ENCODE measurements at regions not wholly inside any gene's neighbourhood (a gene's known extent, or its start where the extent isn't known, plus 50 kb on each side); places are given as distances from the start of the nearest gene placed in this dataset.

GRCh38 chr5:88666761-88667495 lies 216.1 kb downstream of the MEF2C start:
- Histone ChIP-seq H3F3A (ENCODE audit: control insufficient read depth, insufficient read depth) (peaks cover 33% of the 10 kb centered on the region), H3K4me3 (ENCODE audit: low read length) (peak overlapping the region; percentile 78), H3K9me3 (ENCODE audit: control insufficient read depth, insufficient read depth, low read length) (no peaks in the 10 kb centered on the region), H4K20me1 (ENCODE audit: control insufficient read depth, insufficient read depth, low read depth, low read length) (peaks cover 6% of the 10 kb centered on the region), H3K9me2 (replicated peaks; ENCODE audit: control insufficient read depth, low read length) (no peaks in the 10 kb centered on the region), H3K27ac (ENCODE audit: low read depth, low read length) (peak overlapping the region; percentile 71), H3K4me2 (ENCODE audit: low read length) (peak overlapping the region; percentile 69), H3K36me3 (ENCODE audit: control insufficient read depth, low read length) (no peaks in the 10 kb centered on the region), H3K4me1 (ENCODE audit: control insufficient read depth, low read length) (peaks cover 81% of the 10 kb centered on the region), H3K79me2 (ENCODE audit: control insufficient read depth, low read length) (peaks cover 32% of the 10 kb centered on the region), H3K27me3 (ENCODE audit: control insufficient read depth, low read length) (peaks cover 40% of the 10 kb centered on the region)
- TF ChIP-seq CTCF (IDR thresholded peaks at IDR 0.05; ENCODE audit: low read depth, low read length, poor library complexity, severe bottlenecking) = no peak
- TF ChIP-seq EZH2phosphoT487 (IDR thresholded peaks at IDR 0.05; ENCODE audit: borderline replicate concordance, low read length) = no peak

GRCh38 chr5:88665750-88666215 lies 217.2 kb downstream of the MEF2C start:
- no peak overlapping the region for H3K27ac ChIP-seq (ENCODE audit: low read depth, low read length)
- H3K79me2 ChIP-seq (ENCODE audit: control insufficient read depth, low read length) = peaks cover 32% of the 10 kb centered on the region
- peaks cover 6% of the 10 kb centered on the region for H4K20me1 ChIP-seq (ENCODE audit: control insufficient read depth, insufficient read depth, low read depth, low read length)
- peak overlapping the region; percentile 78 for H3K4me3 ChIP-seq (ENCODE audit: low read length)
- H3K27me3 ChIP-seq (ENCODE audit: control insufficient read depth, low read length) = peaks cover 50% of the 10 kb centered on the region
- peaks cover 82% of the 10 kb centered on the region for H3K4me1 ChIP-seq (ENCODE audit: control insufficient read depth, low read length)
- no peaks in the 10 kb centered on the region for H3K9me2 ChIP-seq (replicated peaks; ENCODE audit: control insufficient read depth, low read length)
- no peaks in the 10 kb centered on the region for H3K36me3 ChIP-seq (ENCODE audit: control insufficient read depth, low read length)
- peaks cover 40% of the 10 kb centered on the region for H3F3A ChIP-seq (ENCODE audit: control insufficient read depth, insufficient read depth)
- no peaks in the 10 kb centered on the region for H3K9me3 ChIP-seq (ENCODE audit: control insufficient read depth, insufficient read depth, low read length)
- TF ChIP-seq CTCF (IDR thresholded peaks at IDR 0.05; ENCODE audit: low read depth, low read length, poor library complexity, severe bottlenecking) = no peak
- TF ChIP-seq EZH2phosphoT487 (IDR thresholded peaks at IDR 0.05; ENCODE audit: borderline replicate concordance, low read length) = 0 out of 2 replicates have a peak, but pooled peaks have one; percentile 51
- H3K4me2 ChIP-seq (ENCODE audit: low read length) = peak overlapping the region; percentile 69

- peaks cover 80% of the 10 kb centered on the region for H3K4me1 ChIP-seq (ENCODE audit: control insufficient read depth, low read length)
- H3K27ac ChIP-seq (ENCODE audit: low read depth, low read length) = no peak overlapping the region
- H3K4me3 ChIP-seq (ENCODE audit: low read length) = peak overlapping the region; percentile 78
- no peaks in the 10 kb centered on the region for H3K9me3 ChIP-seq (ENCODE audit: control insufficient read depth, insufficient read depth, low read length)
- H3F3A ChIP-seq (ENCODE audit: control insufficient read depth, insufficient read depth) = peaks cover 32% of the 10 kb centered on the region
- no peaks in the 10 kb centered on the region for H3K9me2 ChIP-seq (replicated peaks; ENCODE audit: control insufficient read depth, low read length)
- TF ChIP-seq CTCF (IDR thresholded peaks at IDR 0.05; ENCODE audit: low read depth, low read length, poor library complexity, severe bottlenecking) (no peak), EZH2phosphoT487 (IDR thresholded peaks at IDR 0.05; ENCODE audit: borderline replicate concordance, low read length) (no peak)
- H3K36me3 ChIP-seq (ENCODE audit: control insufficient read depth, low read length) = no peaks in the 10 kb centered on the region
- peaks cover 6% of the 10 kb centered on the region for H4K20me1 ChIP-seq (ENCODE audit: control insufficient read depth, insufficient read depth, low read depth, low read length)
- H3K27me3 ChIP-seq (ENCODE audit: control insufficient read depth, low read length) = peaks cover 53% of the 10 kb centered on the region
- peaks cover 32% of the 10 kb centered on the region for H3K79me2 ChIP-seq (ENCODE audit: control insufficient read depth, low read length)
- H3K4me2 ChIP-seq (ENCODE audit: low read length) = peak overlapping the region; percentile 69
Measured at GRCh38 chr5:88664645-88665044, 218.3 kb downstream of the MEF2C start.

Measured in DOHH2 (cell line).